ENCODE measurements at regions not wholly inside any gene's neighbourhood (a gene's known extent, or its start where the extent isn't known, plus 50 kb on each side); places are given as distances from the start of the nearest gene placed in this dataset.

- no peak for TF ChIP-seq CTCF (conservative IDR thresholded peaks at IDR 0.05)
Observed at GRCh38 chr1:81543764-81544163, 257.0 kb upstream of the ADGRL2 start.

GRCh38 chr1:81542196-81542595 is 258.5 kb upstream of the ADGRL2 start:
- no peak for TF ChIP-seq CTCF (conservative IDR thresholded peaks at IDR 0.05)
- H3K27ac ChIP-seq = no peak overlapping the region

More at GRCh38 chr1:81543764-81544163, 257.0 kb upstream of the ADGRL2 start:
- H3K27ac ChIP-seq = no peak overlapping the region

- no peak for TF ChIP-seq CTCF (conservative IDR thresholded peaks at IDR 0.05)
- H3K27ac ChIP-seq = no peak overlapping the region
Observed at GRCh38 chr1:81540216-81540615, 260.5 kb upstream of the ADGRL2 start.

GRCh38 chr1:81529014-81529413 is 271.7 kb upstream of the ADGRL2 start:
- no peak for TF ChIP-seq CTCF (conservative IDR thresholded peaks at IDR 0.05)
- no peak overlapping the region for H3K27ac ChIP-seq

GRCh38 chr1:81525085-81525484 is 275.6 kb upstream of the ADGRL2 start:
- TF ChIP-seq CTCF (conservative IDR thresholded peaks at IDR 0.05) = no peak
- H3K27ac ChIP-seq = no peak overlapping the region

- TF ChIP-seq CTCF (conservative IDR thresholded peaks at IDR 0.05) = no peak
- H3K27ac ChIP-seq = no peak overlapping the region
Observed at GRCh38 chr1:81519987-81520386, 280.7 kb upstream of the ADGRL2 start.

- H3K27ac ChIP-seq = peak overlapping the region; percentile 41
- no peak for TF ChIP-seq CTCF (conservative IDR thresholded peaks at IDR 0.05)
Observed at GRCh38 chr1:81517987-81518386, 282.7 kb upstream of the ADGRL2 start.
